NCI-H345 treated with DMSO at 0.1 percent for 48 hours (cell line): ENCODE measurements at regions not wholly inside any gene's neighbourhood (a gene's known extent, or its start where the extent isn't known, plus 50 kb on each side); places are given as distances from the start of the nearest gene placed in this dataset.

Experiments used
- DNase-seq: peaks from one replicate; lab custom pipeline; 2025; ENCODE audit not compliant: unreplicated experiment; lab: John Stamatoyannopoulos, UW

- no peak for DNase-seq
These were observed 58.2 kb upstream of the PAPPA start for GRCh38 chr9:116095403-116095802.

GRCh38 chr9:116096046-116096445 lies 57.5 kb upstream of the PAPPA start:
- DNase-seq: no peak

GRCh38 chr9:116096853-116097252 lies 56.7 kb upstream of the PAPPA start:
- DNase-seq: no peak

- DNase-seq: no peak
These were observed 55.1 kb upstream of the PAPPA start for GRCh38 chr9:116098476-116098875.

- DNase-seq: no peak
These were observed 53.8 kb upstream of the PAPPA start for GRCh38 chr9:116099821-116100220.

- DNase-seq: no peak
These were observed 52.9 kb upstream of the PAPPA start for GRCh38 chr9:116100711-116101121.

GRCh38 chr9:116101516-116101915 lies 52.1 kb upstream of the PAPPA start:
- no peak for DNase-seq

GRCh38 chr9:116102596-116102995 lies 51.0 kb upstream of the PAPPA start:
- no peak for DNase-seq
